HG02759 (cell line): ENCODE measurements at regions not wholly inside any gene's neighbourhood (a gene's known extent, or its start where the extent isn't known, plus 50 kb on each side); places are given as distances from the start of the nearest gene placed in this dataset.

Experiments used
- ATAC-seq: cut with Tn5 transposase; IDR thresholded peaks from one replicate; pipeline ENCODE4 v1.9.1; 2021; ENCODE audit warnings: mild to moderate bottlenecking, moderate library complexity; ENCODE audit not compliant: unreplicated experiment

GRCh38 chr12:59088673-59089072, 168.4 kb upstream of the LRIG3 start:
- no peak for ATAC-seq

- no peak for ATAC-seq
These were observed 167.4 kb upstream of the LRIG3 start for GRCh38 chr12:59087691-59088090.

GRCh38 chr12:59087077-59087673, 166.9 kb upstream of the LRIG3 start:
- ATAC-seq = no peak

- no peak for ATAC-seq
These were observed 165.8 kb upstream of the LRIG3 start for GRCh38 chr12:59086126-59086525.

GRCh38 chr12:59085690-59086089, 165.4 kb upstream of the LRIG3 start:
- no peak for ATAC-seq

- ATAC-seq = no peak
These were observed 164.4 kb upstream of the LRIG3 start for GRCh38 chr12:59084511-59085375.

GRCh38 chr12:59082952-59083351, 162.6 kb upstream of the LRIG3 start:
- ATAC-seq = no peak

GRCh38 chr12:59080101-59080500, 159.8 kb upstream of the LRIG3 start:
- ATAC-seq = no peak

- no peak for ATAC-seq
These were observed 159.2 kb upstream of the LRIG3 start for GRCh38 chr12:59079472-59079871.

GRCh38 chr12:59079002-59079401, 158.7 kb upstream of the LRIG3 start:
- no peak for ATAC-seq

GRCh38 chr12:59077575-59078426, 157.5 kb upstream of the LRIG3 start:
- ATAC-seq = no peak

- no peak for ATAC-seq
These were observed 156.8 kb upstream of the LRIG3 start for GRCh38 chr12:59077153-59077552.

- ATAC-seq = no peak
These were observed 156.3 kb upstream of the LRIG3 start for GRCh38 chr12:59076622-59077021.

- no peak for ATAC-seq
These were observed 155.7 kb upstream of the LRIG3 start for GRCh38 chr12:59075968-59076490.

GRCh38 chr12:59075141-59075540, 154.8 kb upstream of the LRIG3 start:
- ATAC-seq = no peak

- no peak for ATAC-seq
These were observed 150.1 kb upstream of the LRIG3 start for GRCh38 chr12:59070322-59070933.

GRCh38 chr12:59069516-59069915, 149.2 kb upstream of the LRIG3 start:
- ATAC-seq = no peak

GRCh38 chr12:59068436-59068835, 148.1 kb upstream of the LRIG3 start:
- no peak for ATAC-seq

- no peak for ATAC-seq
These were observed 146.8 kb upstream of the LRIG3 start for GRCh38 chr12:59067083-59067482.

- no peak for ATAC-seq
These were observed 146.1 kb upstream of the LRIG3 start for GRCh38 chr12:59066445-59066844.
